Colonic mucosa (tissue), 4 donors: ENCODE measurements at regions not wholly inside any gene's neighbourhood (a gene's known extent, or its start where the extent isn't known, plus 50 kb on each side); places are given as distances from the start of the nearest gene placed in this dataset.

Source experiments
- DNase-seq: peaks from one replicate; pipeline ENCODE4 v3.0.0-alpha.2; 2020
- H3K27ac ChIP-seq: fragments of 200-600 bp; one replicate; pipeline ENCODE4 v1.8.0; 2021
- H3K27me3 ChIP-seq: fragments of 200-600 bp; one replicate; pipeline ENCODE4 v1.8.0; 2021
- H3K36me3 ChIP-seq: fragments of 200-600 bp; one replicate; pipeline ENCODE4 v1.8.0; 2021
- H3K4me1 ChIP-seq: fragments of 200-600 bp; one replicate; pipeline ENCODE4 v1.8.0; 2021; ENCODE audit warnings: mild to moderate bottlenecking
- H3K4me3 ChIP-seq: fragments of 200-600 bp; one replicate; pipeline ENCODE4 v1.8.0; 2021
- H3K9ac ChIP-seq, 2 donors: one replicate each; pipeline ENCODE4 v1.7.0; 2013; ENCODE audit warnings: control low read depth in 2 of 2, low read depth in 2 of 2, low read length in 2 of 2
- H3K9me3 ChIP-seq: fragments of 200-600 bp; one replicate; pipeline ENCODE4 v1.8.0; 2021
- intact Hi-C: fragments of 100-400 bp; cut with DNase I; formaldehyde crosslinking; loops from one replicate; pipeline ENCODE4 v1.14.1; 2022
- TF ChIP-seq, protein P1 (sequence below): fragments of 200-600 bp; IDR thresholded peaks from one replicate; pipeline ENCODE4 v1.8.0; 2022; ENCODE audit warnings: antibody characterized with exemption, mild to moderate bottlenecking
- donor health status: healthy.
- donor health status: DM: no; HTN: no; CAD: no.
- donor health status: DM: no; HTN: no; CAD: no.

GRCh38 chr13:58773280-58773859 is 1141.8 kb downstream of the PCDH17 start:
- intact Hi-C loops, result no loop called here
- DNase-seq, result no peak
- TF ChIP-seq, protein P1, sequence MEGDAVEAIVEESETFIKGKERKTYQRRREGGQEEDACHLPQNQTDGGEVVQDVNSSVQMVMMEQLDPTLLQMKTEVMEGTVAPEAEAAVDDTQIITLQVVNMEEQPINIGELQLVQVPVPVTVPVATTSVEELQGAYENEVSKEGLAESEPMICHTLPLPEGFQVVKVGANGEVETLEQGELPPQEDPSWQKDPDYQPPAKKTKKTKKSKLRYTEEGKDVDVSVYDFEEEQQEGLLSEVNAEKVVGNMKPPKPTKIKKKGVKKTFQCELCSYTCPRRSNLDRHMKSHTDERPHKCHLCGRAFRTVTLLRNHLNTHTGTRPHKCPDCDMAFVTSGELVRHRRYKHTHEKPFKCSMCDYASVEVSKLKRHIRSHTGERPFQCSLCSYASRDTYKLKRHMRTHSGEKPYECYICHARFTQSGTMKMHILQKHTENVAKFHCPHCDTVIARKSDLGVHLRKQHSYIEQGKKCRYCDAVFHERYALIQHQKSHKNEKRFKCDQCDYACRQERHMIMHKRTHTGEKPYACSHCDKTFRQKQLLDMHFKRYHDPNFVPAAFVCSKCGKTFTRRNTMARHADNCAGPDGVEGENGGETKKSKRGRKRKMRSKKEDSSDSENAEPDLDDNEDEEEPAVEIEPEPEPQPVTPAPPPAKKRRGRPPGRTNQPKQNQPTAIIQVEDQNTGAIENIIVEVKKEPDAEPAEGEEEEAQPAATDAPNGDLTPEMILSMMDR, result no peak
- no peaks in the 10 kb centered on the region for H3K9me3 ChIP-seq
- no peaks in the 10 kb centered on the region for H3K4me1 ChIP-seq
- H3K27ac ChIP-seq, result no peak overlapping the region
- H3K4me3 ChIP-seq, result no peak overlapping the region
- no peaks in the 10 kb centered on the region for H3K27me3 ChIP-seq
- H3K36me3 ChIP-seq, result no peaks in the 10 kb centered on the region
- H3K9ac ChIP-seq, result no peak overlapping the region

DNA sequence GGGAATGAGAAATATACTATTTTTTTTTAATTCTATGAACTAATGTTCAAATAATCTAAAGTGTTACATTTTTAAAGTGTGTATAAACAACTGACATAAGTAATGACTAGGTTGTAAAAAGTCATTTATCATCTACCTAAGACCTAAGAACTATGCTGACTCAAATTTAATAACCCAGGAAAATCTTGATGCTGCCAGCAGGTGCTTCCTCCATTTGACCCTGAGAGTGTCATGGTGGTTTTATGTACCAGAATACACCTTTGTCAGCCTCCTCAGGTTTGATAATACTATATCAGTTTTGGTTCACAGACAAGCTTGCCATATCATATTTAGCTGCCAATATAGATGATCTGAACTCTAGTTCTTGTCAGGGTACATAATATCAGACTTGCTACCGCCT is 1151.2 kb downstream of the PCDH17 start:
- Histone ChIP-seq H3K36me3 (no peaks in the 10 kb centered on the region), H3K9ac (no peak overlapping the region), H3K4me3 (no peak overlapping the region), H3K9me3 (no peaks in the 10 kb centered on the region), H3K4me1 (no peaks in the 10 kb centered on the region), H3K27me3 (no peaks in the 10 kb centered on the region), H3K27ac (no peak overlapping the region)
- DNase-seq, result no peak
- TF ChIP-seq, protein P1, result no peak
- intact Hi-C loops, result no loop called here

GRCh38 chr13:58792854-58793253 is 1161.3 kb downstream of the PCDH17 start:
- DNase-seq, result no peak
- no peak overlapping the region for H3K9ac ChIP-seq
- no peaks in the 10 kb centered on the region for H3K36me3 ChIP-seq
- H3K4me1 ChIP-seq, result no peaks in the 10 kb centered on the region
- H3K9me3 ChIP-seq, result no peaks in the 10 kb centered on the region
- TF ChIP-seq, protein P1, result no peak
- H3K27ac ChIP-seq, result no peak overlapping the region
- H3K27me3 ChIP-seq, result no peaks in the 10 kb centered on the region
- intact Hi-C loops, result no loop called here
- H3K4me3 ChIP-seq, result no peak overlapping the region

GRCh38 chr13:58795715-58796114 is 1164.2 kb downstream of the PCDH17 start:
- Histone ChIP-seq H3K27ac (no peak overlapping the region), H3K9me3 (no peaks in the 10 kb centered on the region), H3K4me3 (no peak overlapping the region), H3K36me3 (no peaks in the 10 kb centered on the region), H3K9ac (no peak overlapping the region), H3K27me3 (no peaks in the 10 kb centered on the region), H3K4me1 (no peaks in the 10 kb centered on the region)
- TF ChIP-seq, protein P1, result no peak
- intact Hi-C loops, result no loop called here
- no peak for DNase-seq

DNA sequence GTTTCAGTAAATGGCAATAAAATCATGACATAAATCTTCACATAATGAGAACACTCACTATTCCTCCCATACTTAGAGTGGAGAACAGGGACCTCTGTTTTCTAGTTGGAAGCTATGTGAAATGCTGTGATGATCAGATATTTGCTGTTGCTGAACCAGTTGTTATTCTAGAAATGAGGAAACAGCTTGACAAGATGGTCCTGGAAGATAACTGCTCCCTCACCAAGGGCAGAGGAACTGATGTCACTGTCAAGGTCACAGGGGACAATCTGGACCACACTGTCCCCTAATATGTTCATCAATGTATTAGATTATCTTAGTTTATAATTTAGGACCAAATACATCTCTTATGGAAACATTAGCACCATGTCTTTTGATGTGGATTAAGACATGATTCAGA is 1173.3 kb downstream of the PCDH17 start:
- Histone ChIP-seq H3K4me3 (no peak overlapping the region), H3K9me3 (no peaks in the 10 kb centered on the region), H3K27me3 (no peaks in the 10 kb centered on the region), H3K9ac (no peak overlapping the region), H3K27ac (no peak overlapping the region), H3K36me3 (no peaks in the 10 kb centered on the region), H3K4me1 (no peaks in the 10 kb centered on the region)
- no peak for DNase-seq
- TF ChIP-seq, protein P1, result no peak
- intact Hi-C loops, result no loop called here
